GM18508 (cell line): ENCODE measurements at regions not wholly inside any gene's neighbourhood (a gene's known extent, or its start where the extent isn't known, plus 50 kb on each side); places are given as distances from the start of the nearest gene placed in this dataset.
A peak's percentile ranks its signal among the peaks of the same experiment; 100 is the strongest.

Experiments used
- ATAC-seq: cut with Tn5 transposase; IDR thresholded peaks from one replicate; pipeline ENCODE4 v1.9.1; 2021; ENCODE audit warnings: moderate number of reproducible peaks; ENCODE audit not compliant: insufficient read depth, unreplicated experiment

- no peak for ATAC-seq
Observed at GRCh38 chr4:159003420-159004253, 99.2 kb upstream of the RAPGEF2 start.

- no peak for ATAC-seq
Observed at GRCh38 chr4:159006202-159006601, 96.7 kb upstream of the RAPGEF2 start.

DNA sequence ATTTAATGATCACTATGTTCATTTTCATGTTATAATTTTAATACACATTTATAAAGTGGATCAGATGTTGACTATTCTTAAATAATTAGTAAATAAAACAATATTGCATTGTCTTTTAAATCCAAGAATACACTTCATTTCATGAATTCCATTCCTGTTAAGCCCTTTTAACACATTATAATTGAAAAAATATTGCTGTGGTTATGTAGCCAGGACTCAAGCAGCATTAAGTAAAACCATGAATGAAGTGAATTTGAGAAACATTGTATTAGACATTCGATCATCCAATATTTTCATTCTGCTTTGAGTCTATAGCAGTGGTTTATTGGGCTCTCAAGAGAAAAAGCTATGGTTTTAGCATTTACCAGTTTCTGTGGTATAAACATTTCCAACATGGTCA lies 94.2 kb upstream of the RAPGEF2 start:
- ATAC-seq: no peak

- no peak for ATAC-seq
Observed at GRCh38 chr4:159009521-159009920, 93.4 kb upstream of the RAPGEF2 start.

- ATAC-seq: no peak
Observed at GRCh38 chr4:159010100-159010499, 92.8 kb upstream of the RAPGEF2 start.

DNA sequence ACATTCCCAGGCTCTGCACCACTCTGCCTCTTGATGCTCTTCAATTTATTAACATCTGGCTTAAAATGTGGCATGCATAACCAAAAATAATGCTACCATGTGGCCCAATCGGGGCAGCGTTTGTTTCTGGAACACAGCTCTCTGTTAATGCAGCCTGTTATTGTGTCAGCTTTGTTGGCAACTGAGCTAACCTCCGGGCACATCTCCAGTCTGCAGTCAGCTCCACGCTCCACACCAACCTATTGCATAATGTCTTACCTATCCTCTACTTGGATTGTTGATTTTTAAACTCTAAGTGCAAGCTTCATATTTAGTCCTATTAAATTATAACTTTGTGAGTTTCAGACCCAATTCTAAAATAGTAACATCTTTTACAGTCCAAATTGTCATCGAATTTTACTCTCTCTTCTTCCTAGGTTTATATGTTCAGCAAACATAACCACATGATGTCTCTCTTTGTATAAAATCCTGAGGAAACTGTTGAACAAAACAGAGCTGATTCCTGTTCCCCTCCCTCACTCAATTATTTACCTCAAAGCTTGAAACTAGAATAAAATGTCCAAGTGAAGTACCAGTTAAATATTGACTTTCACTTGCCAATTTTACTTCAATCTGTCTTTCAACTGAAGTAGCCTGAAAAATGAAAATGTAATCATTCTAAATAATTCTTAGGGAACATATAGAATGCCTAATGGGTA lies 92.2 kb upstream of the RAPGEF2 start:
- no peak for ATAC-seq

- ATAC-seq: no peak
Observed at GRCh38 chr4:159012381-159012780, 90.5 kb upstream of the RAPGEF2 start.

DNA sequence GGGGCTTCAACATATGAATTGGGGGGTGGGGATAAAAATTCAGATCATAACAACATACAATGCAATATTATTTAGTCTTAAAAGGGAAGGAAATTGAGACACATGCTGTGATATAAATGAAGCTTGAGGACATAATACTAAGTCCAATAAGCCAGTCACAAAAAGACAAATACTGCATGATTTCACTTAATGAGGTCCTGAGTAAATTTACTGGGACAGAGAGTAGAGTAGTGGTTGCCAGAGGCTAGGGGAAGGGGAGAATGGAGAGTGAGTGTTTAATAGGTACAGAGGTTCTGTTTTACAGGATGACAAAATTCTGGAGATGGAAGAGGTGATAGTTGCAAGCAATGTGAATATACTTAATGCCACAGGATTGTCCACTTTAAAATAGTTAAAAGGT lies 89.2 kb upstream of the RAPGEF2 start:
- ATAC-seq: no peak

DNA sequence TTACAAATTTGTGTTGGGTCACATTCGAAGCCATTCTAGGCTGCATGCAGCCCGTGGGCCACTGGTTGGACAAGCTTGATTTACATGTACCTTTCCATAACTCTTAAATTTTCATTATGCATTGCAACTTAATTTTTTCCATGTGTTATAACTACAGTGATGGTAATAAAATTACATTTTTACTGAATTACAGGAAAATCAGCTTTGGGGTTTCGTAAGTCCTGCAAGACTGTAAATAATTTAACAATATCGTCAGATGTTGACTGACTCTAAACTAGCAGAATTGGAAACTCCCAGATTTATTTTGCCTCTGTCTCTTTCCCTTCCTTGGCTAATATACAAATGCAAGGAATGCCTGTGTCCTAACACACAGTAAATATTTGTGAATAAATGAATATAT lies 88.0 kb upstream of the RAPGEF2 start:
- ATAC-seq: no peak

GRCh38 chr4:159015841-159016240 lies 87.0 kb upstream of the RAPGEF2 start:
- ATAC-seq: no peak

DNA sequence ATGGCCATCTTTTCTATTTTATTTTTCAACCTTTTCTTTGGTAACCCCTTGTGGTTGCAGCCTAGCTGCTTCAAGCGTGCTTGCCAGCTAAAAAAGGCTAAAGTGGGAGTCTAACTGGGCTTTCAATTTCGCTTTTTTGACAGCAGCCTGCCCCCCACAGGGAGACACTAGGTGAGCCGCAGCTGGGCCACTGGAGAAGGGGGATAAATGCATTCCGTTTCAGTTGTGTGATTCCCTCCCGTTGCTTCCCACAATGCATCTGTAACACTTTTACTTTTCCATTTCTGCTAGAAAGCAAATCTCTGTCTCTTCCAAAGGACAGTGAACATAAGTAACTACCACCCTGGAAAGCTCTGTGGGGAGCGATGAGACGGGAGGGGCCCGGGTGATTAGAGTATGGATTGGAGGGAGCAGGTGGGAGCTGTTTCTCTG lies 86.3 kb upstream of the RAPGEF2 start:
- peak; percentile 41 for ATAC-seq

DNA sequence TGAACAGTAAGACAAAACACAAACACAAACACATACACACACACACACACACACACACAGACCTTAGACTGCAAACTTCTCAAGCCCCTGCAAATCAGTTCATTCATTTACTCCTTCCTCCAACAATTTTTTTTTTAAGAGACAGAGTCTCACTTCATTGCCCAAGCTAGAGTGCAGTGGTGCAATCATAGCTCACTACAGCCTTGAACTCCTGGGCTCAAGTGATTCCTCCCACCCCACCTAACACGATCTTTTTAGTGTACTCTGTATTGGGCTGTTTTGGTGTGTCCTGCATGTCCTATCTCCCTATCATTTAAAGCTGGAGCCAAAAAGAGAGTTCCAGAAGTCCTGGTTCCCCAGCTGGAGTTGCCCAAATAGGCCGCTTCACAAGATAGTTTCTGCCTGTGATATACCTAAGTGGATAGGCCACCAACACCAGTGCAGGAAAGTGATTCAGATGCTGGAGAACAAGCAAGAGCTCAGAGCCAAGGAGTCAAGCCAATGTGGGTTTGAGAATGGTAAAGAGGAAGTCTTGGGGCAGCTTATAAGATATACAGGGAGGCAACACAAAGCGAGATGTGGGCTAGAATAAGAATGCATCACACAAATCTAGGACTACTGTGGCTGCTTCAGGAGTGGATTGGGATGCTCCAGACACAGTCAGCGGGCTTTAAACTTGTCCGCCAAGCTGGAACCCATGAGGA lies 85.4 kb upstream of the RAPGEF2 start:
- peak; percentile 20 for ATAC-seq

DNA sequence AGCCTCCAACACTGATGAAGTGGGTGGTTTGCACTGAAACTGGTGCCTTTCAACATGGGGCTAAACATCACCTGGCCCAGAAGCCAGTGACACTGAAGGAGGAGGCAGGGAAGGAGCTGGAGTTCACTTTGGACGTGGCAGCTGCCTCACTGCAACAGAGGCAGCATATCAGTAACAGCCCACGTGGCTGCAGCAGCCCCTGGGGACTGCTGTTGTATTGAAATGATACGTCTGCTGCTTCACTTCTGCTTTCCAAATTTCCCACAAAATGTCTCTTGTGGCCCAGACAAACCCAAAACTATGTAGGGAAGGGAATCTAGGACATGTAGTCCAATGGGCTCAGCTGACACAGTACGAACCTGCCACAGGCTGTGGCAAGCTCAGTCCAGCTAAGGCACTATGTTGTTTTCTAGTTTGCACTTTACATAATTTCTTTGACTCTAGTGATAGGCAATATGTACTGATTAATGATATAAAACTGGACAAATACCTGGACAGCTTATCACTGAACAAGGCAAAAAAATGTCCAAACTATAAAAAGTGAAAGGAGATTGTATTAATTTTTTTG lies 84.7 kb upstream of the RAPGEF2 start:
- peak; percentile 83 for ATAC-seq

DNA sequence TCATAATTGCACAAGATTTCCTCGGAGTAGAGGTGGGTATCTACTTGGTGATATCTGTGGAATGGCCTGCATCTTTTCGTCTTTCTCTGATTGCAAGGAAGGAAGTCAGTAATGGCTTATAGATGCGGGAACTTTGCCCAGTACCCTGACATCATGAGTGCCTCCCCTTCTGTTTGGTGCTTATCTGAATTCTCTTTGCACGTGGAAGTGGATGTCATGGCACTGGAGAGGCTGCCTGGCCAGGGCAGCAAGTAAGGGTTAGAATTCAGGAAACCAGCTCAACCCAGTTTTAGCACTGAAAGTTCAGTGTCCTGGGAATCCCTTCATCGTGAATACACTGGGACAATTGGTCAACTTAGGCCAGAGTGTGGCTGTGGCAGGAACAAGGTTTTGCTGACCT lies 83.5 kb upstream of the RAPGEF2 start:
- ATAC-seq: no peak

- ATAC-seq: no peak
Observed at GRCh38 chr4:159021597-159022385, 81.1 kb upstream of the RAPGEF2 start.

GRCh38 chr4:159023741-159024140 lies 79.1 kb upstream of the RAPGEF2 start:
- no peak for ATAC-seq

DNA sequence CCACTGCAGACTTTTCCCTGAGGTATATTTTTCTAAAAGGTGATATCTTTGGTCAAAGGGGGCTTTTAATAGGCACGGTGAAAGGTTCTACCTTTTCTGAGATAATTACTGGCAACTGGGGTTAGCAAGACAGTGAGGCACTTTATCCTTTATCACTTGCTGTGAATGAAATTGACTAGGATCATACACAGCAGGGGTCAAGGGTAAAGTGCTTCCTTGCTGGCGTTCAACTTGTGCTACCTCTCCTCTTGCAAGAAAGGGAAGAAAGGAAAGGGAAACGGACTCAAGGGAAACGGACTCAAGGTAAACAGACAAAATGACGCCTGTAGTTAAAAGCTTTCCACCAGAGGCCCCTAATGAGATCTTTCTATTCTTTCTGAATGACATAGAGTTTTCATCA lies 78.6 kb upstream of the RAPGEF2 start:
- ATAC-seq: no peak

DNA sequence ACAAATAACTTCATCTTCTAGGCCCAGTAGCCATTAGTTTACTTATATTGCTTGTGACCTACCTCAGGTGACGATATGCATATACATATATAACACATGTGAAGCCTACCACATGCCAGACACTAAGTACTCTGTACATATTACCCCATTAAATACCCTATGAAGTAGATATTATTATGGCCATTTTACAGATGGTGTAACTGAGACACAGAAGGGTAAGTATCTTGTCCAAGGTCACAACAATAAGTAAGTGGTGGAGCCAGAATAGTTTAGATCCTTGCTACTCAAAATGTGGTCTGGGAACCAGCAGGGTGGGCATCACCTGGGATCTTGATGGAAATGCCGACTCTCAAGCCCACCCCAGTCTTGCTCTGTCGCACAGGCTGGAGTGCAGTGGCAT lies 78.1 kb upstream of the RAPGEF2 start:
- ATAC-seq: no peak

DNA sequence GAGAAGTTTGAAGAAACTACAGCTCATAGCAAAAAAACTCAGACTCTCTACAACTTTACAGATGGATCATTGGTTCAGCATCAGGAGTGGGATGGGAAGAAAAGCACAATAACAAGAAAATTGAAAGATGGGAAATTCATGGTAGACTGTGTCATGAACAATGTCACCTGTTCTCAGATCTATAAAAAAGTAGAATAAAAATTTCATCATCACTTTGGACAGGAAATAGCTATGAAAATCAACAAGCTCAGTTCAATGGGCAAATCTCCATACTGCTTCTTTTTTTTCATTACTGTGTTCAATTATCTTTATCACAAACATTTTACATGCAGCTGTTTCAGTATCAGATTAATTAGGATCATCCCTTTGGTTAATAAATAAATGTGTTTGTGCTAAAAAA lies 76.5 kb upstream of the RAPGEF2 start:
- no peak for ATAC-seq

GRCh38 chr4:159027535-159027934 lies 75.3 kb upstream of the RAPGEF2 start:
- no peak for ATAC-seq
